Sigmoid colon (tissue), 6 donors: ENCODE measurements at regions not wholly inside any gene's neighbourhood (a gene's known extent, or its start where the extent isn't known, plus 50 kb on each side); places are given as distances from the start of the nearest gene placed in this dataset.

Source experiments
- DNase-seq: peaks from one replicate; pipeline ENCODE4 v3.0.0-alpha.2; 2019
- H3K27ac ChIP-seq, 4 donors: fragments of 200-600 bp; sonication (generic); one replicate each; pipeline ENCODE4 v1.5.1; 2016 to 2019; ENCODE audit warnings: mild to moderate bottlenecking in 1 of 4
- H3K27me3 ChIP-seq, 3 donors: fragments of 200-600 bp; sonication (generic); one replicate each; pipeline ENCODE4 v1.5.1; 2019; ENCODE audit warnings: mild to moderate bottlenecking in 1 of 3
- H3K36me3 ChIP-seq, 4 donors: fragments of 200-600 bp; sonication (generic); one replicate each; pipeline ENCODE4 v1.5.1; 2016 to 2019
- H3K4me1 ChIP-seq, 4 donors: fragments of 200-600 bp; sonication (generic); one replicate each; pipeline ENCODE4 v1.5.1; 2017 to 2019
- H3K4me3 ChIP-seq, 4 donors: fragments of 200-600 bp; sonication (generic); one replicate each; pipeline ENCODE4 v1.5.1; 2017 to 2019; ENCODE audit warnings: mild to moderate bottlenecking in 2 of 4, moderate library complexity in 1 of 4
- H3K9me3 ChIP-seq, 4 donors: fragments of 200-600 bp in 3 of 4; sonication (generic) in 3 of 4; one replicate each; pipeline versions ENCODE4 v1.5.1 to v1.6.1; 2013 to 2019
- CTCF ChIP-seq, 4 experiments: fragments of 450-650 bp in 3 of 4; fragments of 200-600 bp in 1 of 4; IDR thresholded peaks; one replicate each; pipeline ENCODE4 v1.5.1; 2016 to 2019; ENCODE audit warnings: antibody characterized with exemption in 4 of 4, mild to moderate bottlenecking in 3 of 4, moderate library complexity in 2 of 4
- EP300 ChIP-seq, 4 donors: sonication (generic); formaldehyde crosslinking; IDR thresholded peaks; one replicate each; pipeline ENCODE4 v1.6.1; 2017; ENCODE audit warnings: antibody characterized with exemption in 4 of 4
- POLR2A ChIP-seq, 2 donors: fragments of 450-650 bp; IDR thresholded peaks; one replicate each; pipeline ENCODE4 v1.6.1; 2016; ENCODE audit warnings: antibody characterized with exemption in 2 of 2, mild to moderate bottlenecking in 2 of 2, moderate library complexity in 2 of 2
- POLR2AphosphoS5 ChIP-seq, 4 donors: sonication (generic); formaldehyde crosslinking; IDR thresholded peaks; one replicate each; pipeline ENCODE4 v1.6.1; 2017; ENCODE audit warnings: antibody characterized with exemption in 4 of 4
- WGBS, 2 donors: extraction: QIAGEN DNeasy Blood & Tissue Kit; methylation state at CpG; one replicate each; pipeline ENCODE4 v1.1.7; 2013; 5-methylcytosine and 5-hydroxymethylcytosine counted together
- intact Hi-C: fragments of 100-400 bp; cut with DNase I; formaldehyde crosslinking; loops from one replicate; pipeline ENCODE4 v1.15.1; 2023
- donor health status: healthy with polysubstance abuse.
- donor health status: healthy.

- H3K9me3 ChIP-seq = no peaks in the 10 kb centered on the region
- DNase-seq = peak; percentile 96
- peak overlapping the region; percentile 78 to 97 (median 96) for H3K27ac ChIP-seq
- H3K27me3 ChIP-seq = no peaks in the 10 kb centered on the region
- H3K4me3 ChIP-seq = peak overlapping the region in 3 of 4 donors; percentile 7 to 14 (median 10)
- intact Hi-C loops = no loop called here
- TF ChIP-seq POLR2A (IDR thresholded peaks at IDR 0.05) (no peak), POLR2AphosphoS5 (IDR thresholded peaks at IDR 0.05) (peak; percentile 53 to 81 (median 74)), EP300 (IDR thresholded peaks at IDR 0.05) (peak in 3 of 4 donors; percentile 29 to 55 (median 36)), CTCF (IDR thresholded peaks at IDR 0.05) (no peak)
- peaks cover 0 to 60% (median 44%) of the 10 kb centered on the region in 4 donors for H3K4me1 ChIP-seq
- 88 to 94% methylated on average over 14 of the region's 14 CpGs for WGBS, 2 donors
- H3K36me3 ChIP-seq = no peaks in the 10 kb centered on the region
Measured at GRCh38 chr10:29820890-29821461, 186.2 kb upstream of the SVIL start.

DNA sequence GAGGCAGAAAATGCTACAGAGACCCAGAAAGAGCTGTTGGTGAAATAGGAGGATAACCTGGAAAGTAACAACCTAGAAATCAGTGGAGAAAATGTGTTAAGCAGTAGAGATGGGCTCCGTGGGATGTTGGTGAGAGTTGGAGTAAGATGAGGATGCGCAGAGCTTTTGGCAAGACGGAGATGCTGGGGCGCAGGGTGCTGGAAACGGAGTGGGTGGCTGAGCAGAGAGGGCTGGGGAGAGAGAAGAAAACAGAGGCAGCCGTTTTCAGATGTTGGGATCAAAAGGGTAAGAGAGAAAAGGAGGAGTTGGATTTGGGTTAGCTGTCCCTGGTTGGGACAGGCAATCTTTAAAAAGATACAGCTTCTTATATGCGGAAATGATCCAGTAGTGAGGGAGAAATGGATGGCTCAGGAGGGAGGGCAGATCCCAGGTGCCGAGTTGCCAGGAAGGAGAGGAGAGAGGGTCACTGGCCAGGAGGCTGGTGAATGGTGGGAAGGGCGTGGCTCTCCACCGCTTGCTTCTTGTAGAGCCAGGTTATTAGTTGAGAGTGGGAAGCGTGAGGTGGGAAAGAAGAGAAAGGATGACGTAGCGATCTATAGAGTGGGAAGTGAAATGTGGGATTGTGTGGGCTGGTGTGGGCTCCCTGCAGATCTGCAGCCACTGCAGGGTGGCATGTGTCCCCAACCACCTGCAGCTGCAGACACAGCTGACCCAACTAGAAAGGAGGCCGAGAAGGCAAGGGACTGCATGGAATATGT is 182.2 kb upstream of the SVIL start:
- Histone ChIP-seq H3K27ac (peak overlapping the region; percentile 93 to 97 (median 96)), H3K9me3 (no peaks in the 10 kb centered on the region), H3K36me3 (no peaks in the 10 kb centered on the region), H3K4me1 (peaks cover 0 to 65% (median 47%) of the 10 kb centered on the region in 4 donors), H3K27me3 (no peaks in the 10 kb centered on the region), H3K4me3 (no peak overlapping the region)
- no peak for TF ChIP-seq POLR2AphosphoS5 (IDR thresholded peaks at IDR 0.05)
- no peak for TF ChIP-seq POLR2A (IDR thresholded peaks at IDR 0.05)
- TF ChIP-seq EP300 (IDR thresholded peaks at IDR 0.05) = no peak
- no peak for TF ChIP-seq CTCF (IDR thresholded peaks at IDR 0.05)
- intact Hi-C loops = no loop called here
- WGBS, 2 donors = 91% methylated on average over 14 of the region's 14 CpGs
- DNase-seq = no peak

- intact Hi-C loops = no loop called here
- Histone ChIP-seq H3K4me1 (peaks cover 0 to 63% (median 44%) of the 10 kb centered on the region in 4 donors), H3K9me3 (no peaks in the 10 kb centered on the region), H3K4me3 (no peak overlapping the region), H3K27ac (peak overlapping the region; percentile 93 to 97 (median 96)), H3K36me3 (no peaks in the 10 kb centered on the region), H3K27me3 (no peaks in the 10 kb centered on the region)
- TF ChIP-seq EP300 (IDR thresholded peaks at IDR 0.05) = no peak
- no peak for TF ChIP-seq POLR2A (IDR thresholded peaks at IDR 0.05)
- no peak for TF ChIP-seq POLR2AphosphoS5 (IDR thresholded peaks at IDR 0.05)
- TF ChIP-seq CTCF (IDR thresholded peaks at IDR 0.05) = no peak
- DNase-seq = no peak
- WGBS, 2 donors = 84 to 88% methylated on average over 2 of the region's 2 CpGs
Measured at GRCh38 chr10:29815572-29815971, 180.8 kb upstream of the SVIL start.

DNA sequence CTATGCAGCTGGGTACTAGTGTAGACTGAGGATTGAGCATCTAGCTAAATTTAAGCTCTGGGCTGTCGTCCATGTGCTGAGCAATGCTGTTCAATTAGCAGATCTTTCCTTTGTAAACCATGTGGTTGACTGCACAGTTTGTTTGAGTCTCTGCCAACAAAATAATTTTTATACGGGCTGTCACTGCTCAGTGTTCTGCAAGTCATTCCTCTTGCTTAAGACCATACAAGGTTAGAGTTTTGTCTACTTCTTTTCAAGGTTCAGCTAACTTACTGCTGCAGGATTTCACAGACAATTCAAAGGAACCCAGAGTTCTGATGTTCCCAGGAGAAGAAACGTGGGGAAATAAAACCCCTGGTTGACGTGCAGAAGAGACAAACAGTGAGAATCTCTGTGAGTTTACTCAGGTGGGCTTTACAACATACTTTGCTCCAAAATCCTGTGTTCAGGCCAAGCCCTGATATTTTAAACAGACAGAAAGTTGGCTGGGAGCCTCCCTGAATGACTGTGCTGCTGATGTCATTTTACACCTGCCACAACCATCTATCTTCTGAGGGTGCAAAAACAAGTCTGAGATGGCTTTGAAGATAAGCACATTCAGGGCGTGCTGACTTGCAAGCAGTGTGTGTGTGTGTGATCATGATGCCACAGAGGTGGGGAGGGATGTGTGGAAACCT is 177.1 kb upstream of the SVIL start:
- Histone ChIP-seq H3K9me3 (no peaks in the 10 kb centered on the region), H3K4me1 (peaks cover 0 to 66% (median 59%) of the 10 kb centered on the region in 4 donors), H3K36me3 (no peaks in the 10 kb centered on the region), H3K4me3 (no peak overlapping the region), H3K27me3 (no peaks in the 10 kb centered on the region), H3K27ac (peak overlapping the region; percentile 93 to 97 (median 96))
- peak; percentile 93 for DNase-seq
- TF ChIP-seq EP300 (IDR thresholded peaks at IDR 0.05) (peak; percentile 86 to 98 (median 96)), POLR2A (IDR thresholded peaks at IDR 0.05) (peak in 1 of 2 donors; percentile 24), CTCF (IDR thresholded peaks at IDR 0.05) (no peak), POLR2AphosphoS5 (IDR thresholded peaks at IDR 0.05) (peak; percentile 87 to 93 (median 90))
- whole genome bisulfite sequencing, 2 donors = 1 to 10% methylated on average over 5 of the region's 5 CpGs
- intact Hi-C loops = loop anchor here (1.0 kb wide), 2 partner anchors 26 to 76 kb away; no protein-coding TSS in a partner anchor
